Bone marrow (tissue), 2 donors: ENCODE measurements at regions not wholly inside any gene's neighbourhood (a gene's known extent, or its start where the extent isn't known, plus 50 kb on each side); places are given as distances from the start of the nearest gene placed in this dataset.

Source experiments
- DNase-seq, 2 donors: peaks; one replicate each; lab custom pipeline; 2025; lab: John Stamatoyannopoulos, UW

GRCh38 chr12:22991250-22991844, 366.4 kb downstream of the ETNK1 start:
- no peak for DNase-seq

GRCh38 chr12:22993609-22994315, 368.8 kb downstream of the ETNK1 start:
- no peak for DNase-seq

- no peak for DNase-seq
Measured at GRCh38 chr12:22994316-22994675, 369.3 kb downstream of the ETNK1 start.

- no peak for DNase-seq
Measured at GRCh38 chr12:23001487-23001886, 376.5 kb downstream of the ETNK1 start.

- no peak for DNase-seq
Measured at GRCh38 chr12:23002381-23002780, 377.4 kb downstream of the ETNK1 start.

- DNase-seq = no peak
Measured at GRCh38 chr12:23004473-23005020, 379.6 kb downstream of the ETNK1 start.

GRCh38 chr12:23005387-23005786, 380.4 kb downstream of the ETNK1 start:
- DNase-seq = no peak

- no peak for DNase-seq
Measured at GRCh38 chr12:23006413-23006812, 381.4 kb downstream of the ETNK1 start.

GRCh38 chr12:23008623-23009022, 383.7 kb downstream of the ETNK1 start:
- DNase-seq = no peak

- no peak for DNase-seq
Measured at GRCh38 chr12:23014749-23015148, 389.8 kb downstream of the ETNK1 start.

GRCh38 chr12:23025372-23026016, 400.5 kb downstream of the ETNK1 start:
- DNase-seq = no peak

GRCh38 chr12:23028158-23028802, 403.3 kb downstream of the ETNK1 start:
- DNase-seq = no peak

- DNase-seq = no peak
Measured at GRCh38 chr12:23029185-23029584, 404.2 kb downstream of the ETNK1 start.

- no peak for DNase-seq
Measured at GRCh38 chr12:23039834-23040233, 414.9 kb downstream of the ETNK1 start.

GRCh38 chr12:23041774-23042173, 416.8 kb downstream of the ETNK1 start:
- DNase-seq = no peak

GRCh38 chr12:23043646-23044045, 418.7 kb downstream of the ETNK1 start:
- no peak for DNase-seq

- DNase-seq = no peak
Measured at GRCh38 chr12:23049180-23049579, 424.2 kb downstream of the ETNK1 start.

GRCh38 chr12:23055004-23055403, 430.0 kb downstream of the ETNK1 start:
- no peak for DNase-seq

- DNase-seq = no peak
Measured at GRCh38 chr12:23057571-23057970, 432.6 kb downstream of the ETNK1 start.

- no peak for DNase-seq
Measured at GRCh38 chr12:23060161-23060560, 435.2 kb downstream of the ETNK1 start.

- no peak for DNase-seq
Measured at GRCh38 chr12:23063206-23063605, 438.2 kb downstream of the ETNK1 start.

GRCh38 chr12:23066095-23066494, 441.1 kb downstream of the ETNK1 start:
- DNase-seq = no peak

GRCh38 chr12:23083267-23083666, 458.3 kb downstream of the ETNK1 start:
- no peak for DNase-seq
